Upper lobe of right lung (tissue), 1 donor: ENCODE measurements at regions not wholly inside any gene's neighbourhood (a gene's known extent, or its start where the extent isn't known, plus 50 kb on each side); places are given as distances from the start of the nearest gene placed in this dataset.
A peak's percentile ranks its signal among the peaks of the same experiment; 100 is the strongest.

ENCODE experiments used
- ATAC-seq: fragments of 200-7000 bp; cut with Tn5 transposase; one replicate; pipeline ENCODE4 v1.9.1; 2020; ENCODE audit warnings: mild to moderate bottlenecking, moderate library complexity
- DNase-seq: peaks from one replicate; pipeline ENCODE4 v3.0.0-alpha.2; 2020
- H3K27ac ChIP-seq: fragments of 200-600 bp; one replicate; pipeline ENCODE4 v1.8.0; 2022
- H3K27me3 ChIP-seq: fragments of 200-600 bp; one replicate; pipeline ENCODE4 v1.8.0; 2022; ENCODE audit warnings: mild to moderate bottlenecking
- H3K36me3 ChIP-seq: fragments of 200-600 bp; one replicate; pipeline ENCODE4 v1.8.0; 2022
- H3K4me1 ChIP-seq: fragments of 200-600 bp; one replicate; pipeline ENCODE4 v1.8.0; 2022
- H3K4me3 ChIP-seq: fragments of 200-600 bp; one replicate; pipeline ENCODE4 v1.8.0; 2022; ENCODE audit warnings: mild to moderate bottlenecking
- H3K9me3 ChIP-seq: fragments of 200-600 bp; one replicate; pipeline ENCODE4 v1.8.0; 2022
- intact Hi-C: fragments of 100-400 bp; cut with DNase I; formaldehyde crosslinking; loops from one replicate; pipeline ENCODE4 v1.11.0; 2022
- TF ChIP-seq, protein P1 (sequence below): fragments of 200-600 bp; IDR thresholded peaks from one replicate; pipeline ENCODE4 v1.8.0; 2022; ENCODE audit warnings: antibody characterized with exemption
- donor health status: DM: no; HTN: yes; CAD: no; lungs with severe emphysema.

DNA sequence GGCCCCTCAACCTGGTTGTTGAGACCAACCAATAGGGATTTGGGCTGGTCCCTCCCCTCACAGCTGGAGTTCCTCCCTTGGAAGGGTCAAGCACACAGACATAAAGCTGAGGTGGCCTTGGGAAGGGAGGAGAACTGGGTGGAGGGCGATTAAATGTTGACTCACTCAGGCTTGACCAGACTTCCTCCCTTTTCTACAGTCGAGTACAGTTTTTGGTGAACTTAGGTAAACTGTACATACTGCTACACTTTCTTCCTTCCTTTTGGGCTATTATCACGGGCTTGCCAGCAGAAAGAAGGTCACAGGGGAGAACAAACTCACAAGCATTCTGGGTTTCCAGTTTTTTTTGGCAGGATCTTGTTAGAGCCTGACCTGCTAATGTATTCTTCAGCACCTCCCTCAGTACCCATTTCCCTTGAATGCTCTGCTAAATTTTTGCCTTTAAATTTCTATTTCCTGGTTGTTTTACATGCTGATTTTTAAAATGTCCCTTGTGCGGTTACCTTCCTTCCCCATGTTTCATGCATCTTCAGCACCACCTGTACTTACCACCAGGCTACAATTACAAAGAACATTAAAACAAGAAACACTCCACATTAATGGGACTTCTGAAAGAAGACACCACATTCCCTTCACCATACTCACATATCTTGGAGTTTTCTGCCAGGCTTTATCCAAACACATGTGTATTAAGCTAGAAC, 135.2 kb upstream of the RASGEF1B start:
- Histone ChIP-seq H3K4me3 (no peak overlapping the region), H3K27ac (no peak overlapping the region), H3K27me3 (no peaks in the 10 kb centered on the region), H3K9me3 (no peaks in the 10 kb centered on the region), H3K36me3 (no peaks in the 10 kb centered on the region), H3K4me1 (no peaks in the 10 kb centered on the region)
- intact Hi-C loops = no loop called here
- peak; percentile 84 for ATAC-seq
- TF ChIP-seq, protein P1, sequence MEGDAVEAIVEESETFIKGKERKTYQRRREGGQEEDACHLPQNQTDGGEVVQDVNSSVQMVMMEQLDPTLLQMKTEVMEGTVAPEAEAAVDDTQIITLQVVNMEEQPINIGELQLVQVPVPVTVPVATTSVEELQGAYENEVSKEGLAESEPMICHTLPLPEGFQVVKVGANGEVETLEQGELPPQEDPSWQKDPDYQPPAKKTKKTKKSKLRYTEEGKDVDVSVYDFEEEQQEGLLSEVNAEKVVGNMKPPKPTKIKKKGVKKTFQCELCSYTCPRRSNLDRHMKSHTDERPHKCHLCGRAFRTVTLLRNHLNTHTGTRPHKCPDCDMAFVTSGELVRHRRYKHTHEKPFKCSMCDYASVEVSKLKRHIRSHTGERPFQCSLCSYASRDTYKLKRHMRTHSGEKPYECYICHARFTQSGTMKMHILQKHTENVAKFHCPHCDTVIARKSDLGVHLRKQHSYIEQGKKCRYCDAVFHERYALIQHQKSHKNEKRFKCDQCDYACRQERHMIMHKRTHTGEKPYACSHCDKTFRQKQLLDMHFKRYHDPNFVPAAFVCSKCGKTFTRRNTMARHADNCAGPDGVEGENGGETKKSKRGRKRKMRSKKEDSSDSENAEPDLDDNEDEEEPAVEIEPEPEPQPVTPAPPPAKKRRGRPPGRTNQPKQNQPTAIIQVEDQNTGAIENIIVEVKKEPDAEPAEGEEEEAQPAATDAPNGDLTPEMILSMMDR = no peak
- DNase-seq = no peak

DNA sequence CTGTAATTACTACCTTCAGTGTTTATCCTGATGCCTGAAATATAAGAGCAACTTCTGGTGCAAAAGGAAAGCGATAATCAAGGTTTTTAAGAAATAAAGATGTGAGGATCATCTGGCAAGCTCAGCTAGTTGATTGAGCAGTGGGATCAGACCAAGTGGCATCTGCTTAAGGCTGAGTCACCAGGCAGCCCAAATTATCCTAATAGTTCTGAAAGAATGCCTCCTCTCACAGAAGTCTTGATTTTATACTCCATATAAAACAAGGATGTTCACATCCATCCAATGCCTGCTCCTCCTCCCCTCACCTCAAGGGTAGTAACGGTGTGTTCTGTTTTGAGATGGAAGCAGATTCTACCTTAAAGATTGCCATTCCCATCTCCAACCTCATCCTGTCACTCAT, 134.5 kb upstream of the RASGEF1B start:
- Histone ChIP-seq H3K9me3 (no peaks in the 10 kb centered on the region), H3K4me1 (no peaks in the 10 kb centered on the region), H3K4me3 (no peak overlapping the region), H3K27me3 (no peaks in the 10 kb centered on the region), H3K36me3 (no peaks in the 10 kb centered on the region), H3K27ac (no peak overlapping the region)
- intact Hi-C loops = no loop called here
- TF ChIP-seq, protein P1 = no peak
- DNase-seq = no peak
- ATAC-seq = no peak

DNA sequence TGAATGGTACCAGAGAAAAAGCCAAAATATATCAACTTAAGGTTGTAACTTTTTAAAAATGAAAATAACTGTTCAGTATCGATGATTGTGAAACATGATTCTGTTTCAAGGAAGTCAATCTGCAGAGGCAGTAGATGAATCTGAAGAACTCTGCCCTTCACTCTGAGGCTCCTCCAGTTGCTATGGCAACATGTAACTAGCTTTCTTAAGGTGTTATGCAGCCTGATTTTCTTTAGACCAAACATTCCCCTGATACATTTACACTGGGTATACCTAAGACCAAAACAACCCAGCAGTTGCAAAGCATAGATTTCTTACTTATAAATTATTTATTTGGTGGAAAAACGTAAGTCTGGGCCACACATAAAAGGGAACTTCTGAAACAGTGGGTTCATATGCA, 133.6 kb upstream of the RASGEF1B start:
- intact Hi-C loops = no loop called here
- DNase-seq (no peak), ATAC-seq (no peak)
- Histone ChIP-seq H3K9me3 (no peaks in the 10 kb centered on the region), H3K27ac (no peak overlapping the region), H3K4me3 (no peak overlapping the region), H3K4me1 (peaks cover 3% of the 10 kb centered on the region), H3K27me3 (no peaks in the 10 kb centered on the region), H3K36me3 (no peaks in the 10 kb centered on the region)
- TF ChIP-seq, protein P1 = no peak

DNA sequence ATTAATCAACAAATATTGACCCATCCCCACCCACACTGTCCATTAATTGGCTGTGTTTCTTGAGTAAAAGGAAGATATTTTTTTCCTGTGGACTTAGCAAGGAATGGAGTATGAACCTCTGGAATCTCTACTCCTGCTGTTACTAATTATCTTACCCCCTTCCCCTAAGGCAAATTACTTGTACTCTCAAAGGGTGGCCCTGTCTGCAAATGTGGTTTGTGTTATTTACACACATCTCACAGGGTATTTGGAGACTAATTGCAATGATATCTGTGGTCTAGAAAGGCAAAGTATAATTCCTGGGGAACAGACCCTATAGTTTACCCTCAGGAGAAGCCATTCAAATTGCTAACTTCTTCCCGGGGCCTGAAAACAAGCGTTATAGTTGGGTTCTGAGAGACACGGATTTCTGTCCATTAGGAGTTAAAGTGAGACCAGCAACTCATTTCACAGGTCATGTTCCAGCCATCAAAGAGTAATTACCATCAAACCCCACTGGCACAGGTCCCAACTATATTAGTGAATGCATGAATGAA, 133.0 kb upstream of the RASGEF1B start:
- DNase-seq (no peak), ATAC-seq (no peak)
- H3K4me3 ChIP-seq = no peak overlapping the region
- no peaks in the 10 kb centered on the region for H3K36me3 ChIP-seq
- no peak overlapping the region for H3K27ac ChIP-seq
- no peaks in the 10 kb centered on the region for H3K9me3 ChIP-seq
- intact Hi-C loops = no loop called here
- H3K4me1 ChIP-seq = peaks cover 5% of the 10 kb centered on the region
- H3K27me3 ChIP-seq = no peaks in the 10 kb centered on the region
- TF ChIP-seq, protein P1 = no peak

DNA sequence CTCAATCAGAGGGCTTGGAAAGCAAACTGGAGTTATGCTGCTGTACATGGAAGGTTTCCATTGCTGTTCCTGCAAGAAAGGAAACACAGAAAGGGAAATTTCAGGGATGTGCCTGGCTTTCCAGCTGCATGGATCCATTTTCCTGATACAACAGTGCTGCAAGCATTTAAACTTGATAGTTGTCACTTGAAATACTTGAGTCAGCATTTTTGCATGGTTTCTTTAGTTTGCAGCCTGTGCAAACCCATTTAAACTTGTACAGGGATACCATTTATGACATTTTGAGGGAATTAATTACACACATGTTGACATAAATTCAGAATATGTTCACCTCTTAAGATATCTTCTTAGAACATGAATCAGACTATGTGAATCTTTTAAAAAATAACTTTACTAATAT, 131.1 kb upstream of the RASGEF1B start:
- TF ChIP-seq, protein P1 = no peak
- intact Hi-C loops = no loop called here
- ATAC-seq (no peak), DNase-seq (no peak)
- Histone ChIP-seq H3K4me3 (no peak overlapping the region), H3K4me1 (peaks cover 12% of the 10 kb centered on the region), H3K9me3 (no peaks in the 10 kb centered on the region), H3K27me3 (no peaks in the 10 kb centered on the region), H3K27ac (no peak overlapping the region), H3K36me3 (no peaks in the 10 kb centered on the region)

DNA sequence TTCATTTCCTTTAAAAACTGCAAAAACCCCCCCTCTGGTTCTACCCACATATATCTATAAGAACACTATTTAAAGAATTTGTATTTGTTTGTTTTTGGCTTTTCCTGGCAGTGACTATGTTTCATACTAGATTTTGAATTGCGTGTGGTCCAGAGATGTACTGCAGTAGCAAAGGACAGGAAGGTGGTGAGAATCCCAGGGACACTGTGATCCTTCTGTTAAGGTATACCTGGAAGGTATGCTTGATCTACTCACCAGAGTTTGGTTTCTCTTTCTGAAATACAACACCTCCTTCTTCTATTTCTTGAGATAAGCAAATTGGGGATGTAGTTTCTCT, 129.6 kb upstream of the RASGEF1B start:
- intact Hi-C loops = no loop called here
- H3K36me3 ChIP-seq = no peaks in the 10 kb centered on the region
- ATAC-seq = no peak
- no peak for DNase-seq
- TF ChIP-seq, protein P1 = no peak
- no peak overlapping the region for H3K27ac ChIP-seq
- peaks cover 12% of the 10 kb centered on the region for H3K4me1 ChIP-seq
- no peaks in the 10 kb centered on the region for H3K27me3 ChIP-seq
- no peak overlapping the region for H3K4me3 ChIP-seq
- no peaks in the 10 kb centered on the region for H3K9me3 ChIP-seq
